ENCODE measurements at regions not wholly inside any gene's neighbourhood (a gene's known extent, or its start where the extent isn't known, plus 50 kb on each side); places are given as distances from the start of the nearest gene placed in this dataset.

DNA sequence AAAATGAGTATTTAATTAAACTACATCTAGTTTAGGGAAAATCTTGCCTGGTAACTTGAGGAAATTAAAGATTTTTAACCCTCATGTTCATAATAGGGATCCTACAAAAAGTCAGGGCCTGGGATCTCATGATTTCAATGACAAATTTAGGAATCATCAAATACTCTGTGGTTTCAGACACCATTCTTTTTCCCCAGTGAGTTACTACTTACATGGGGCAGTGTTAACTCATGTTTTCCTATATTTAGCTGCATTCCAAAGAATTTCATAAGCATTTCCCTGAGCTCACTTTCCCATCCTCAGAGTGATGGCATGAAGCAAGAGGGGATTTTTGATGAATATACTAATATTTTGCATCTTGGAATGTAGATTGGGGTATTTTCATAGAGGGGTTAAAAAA lies 321.7 kb downstream of the CENPW start:
- no peaks in the 10 kb centered on the region for H3K27me3 ChIP-seq
- DNase-seq: no peak
- intact Hi-C loops (cut with DNase I): no loop called here
- no peaks in the 10 kb centered on the region for H3K36me3 ChIP-seq
- TF ChIP-seq, protein P1, sequence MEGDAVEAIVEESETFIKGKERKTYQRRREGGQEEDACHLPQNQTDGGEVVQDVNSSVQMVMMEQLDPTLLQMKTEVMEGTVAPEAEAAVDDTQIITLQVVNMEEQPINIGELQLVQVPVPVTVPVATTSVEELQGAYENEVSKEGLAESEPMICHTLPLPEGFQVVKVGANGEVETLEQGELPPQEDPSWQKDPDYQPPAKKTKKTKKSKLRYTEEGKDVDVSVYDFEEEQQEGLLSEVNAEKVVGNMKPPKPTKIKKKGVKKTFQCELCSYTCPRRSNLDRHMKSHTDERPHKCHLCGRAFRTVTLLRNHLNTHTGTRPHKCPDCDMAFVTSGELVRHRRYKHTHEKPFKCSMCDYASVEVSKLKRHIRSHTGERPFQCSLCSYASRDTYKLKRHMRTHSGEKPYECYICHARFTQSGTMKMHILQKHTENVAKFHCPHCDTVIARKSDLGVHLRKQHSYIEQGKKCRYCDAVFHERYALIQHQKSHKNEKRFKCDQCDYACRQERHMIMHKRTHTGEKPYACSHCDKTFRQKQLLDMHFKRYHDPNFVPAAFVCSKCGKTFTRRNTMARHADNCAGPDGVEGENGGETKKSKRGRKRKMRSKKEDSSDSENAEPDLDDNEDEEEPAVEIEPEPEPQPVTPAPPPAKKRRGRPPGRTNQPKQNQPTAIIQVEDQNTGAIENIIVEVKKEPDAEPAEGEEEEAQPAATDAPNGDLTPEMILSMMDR (IDR thresholded peaks at IDR 0.05): no peak
- H3K4me1 ChIP-seq: no peaks in the 10 kb centered on the region
- H3K9me3 ChIP-seq: no peaks in the 10 kb centered on the region
- no peak for ATAC-seq
- H3K4me3 ChIP-seq: no peak overlapping the region
- no peak overlapping the region for H3K27ac ChIP-seq

DNA sequence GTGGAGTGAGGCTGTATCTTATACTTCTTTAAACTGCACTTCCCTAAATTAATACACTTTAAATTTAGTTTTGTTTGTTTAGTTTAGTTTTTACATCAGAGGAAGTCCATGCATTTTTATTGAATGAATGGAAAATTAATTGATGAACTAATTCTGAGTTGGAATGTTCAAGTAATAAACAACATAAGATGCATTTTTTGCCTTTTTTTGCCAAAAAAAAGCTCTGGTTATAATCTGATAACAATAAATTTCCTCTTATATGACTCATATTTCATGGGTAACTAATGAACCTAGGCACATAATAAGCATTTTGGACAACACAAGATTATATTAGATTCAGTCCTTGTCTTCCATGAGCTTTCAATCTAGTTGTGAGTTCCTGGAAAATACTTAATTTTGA lies 323.1 kb downstream of the CENPW start:
- no peaks in the 10 kb centered on the region for H3K9me3 ChIP-seq
- H3K27me3 ChIP-seq: no peaks in the 10 kb centered on the region
- ATAC-seq: no peak
- no peak for DNase-seq
- intact Hi-C loops (cut with DNase I): no loop called here
- no peak overlapping the region for H3K27ac ChIP-seq
- H3K4me3 ChIP-seq: no peak overlapping the region
- no peaks in the 10 kb centered on the region for H3K4me1 ChIP-seq
- H3K36me3 ChIP-seq: no peaks in the 10 kb centered on the region
- TF ChIP-seq, protein P1 (IDR thresholded peaks at IDR 0.05): no peak

DNA sequence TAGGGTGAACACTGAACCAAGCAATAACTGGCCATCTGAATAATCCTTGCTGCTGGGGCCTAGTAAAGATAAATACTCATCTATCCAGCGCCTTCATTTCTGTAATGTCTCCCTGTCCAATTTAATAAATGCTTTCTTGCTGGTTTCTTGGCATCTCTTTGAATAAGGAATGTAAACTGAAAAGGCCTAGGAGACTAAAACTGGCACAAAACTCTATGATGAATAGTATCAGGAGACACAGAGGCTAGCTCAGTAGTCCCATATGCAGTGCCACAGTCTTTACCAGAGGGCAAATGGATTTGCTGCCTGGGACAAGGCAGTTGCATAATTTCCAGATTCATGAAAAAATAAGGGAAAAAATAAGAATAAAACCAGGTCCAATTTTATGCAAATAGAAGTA lies 324.4 kb downstream of the CENPW start:
- 59 to 60% methylated on average over 1 of the region's 1 CpG for WGBS, 2 donors
- Histone ChIP-seq H3K27me3 (no peaks in the 10 kb centered on the region), H3K36me3 (no peaks in the 10 kb centered on the region), H3K4me3 (no peak overlapping the region), H3K9me3 (peaks cover 0 to 4% (median 0%) of the 10 kb centered on the region in 11 donors), H3K27ac (no peak overlapping the region), H3K4me1 (no peaks in the 10 kb centered on the region)
- TF ChIP-seq, protein P1 (IDR thresholded peaks at IDR 0.05): no peak
- intact Hi-C loops (cut with DNase I): no loop called here
- ATAC-seq: no peak
- DNase-seq: no peak

DNA sequence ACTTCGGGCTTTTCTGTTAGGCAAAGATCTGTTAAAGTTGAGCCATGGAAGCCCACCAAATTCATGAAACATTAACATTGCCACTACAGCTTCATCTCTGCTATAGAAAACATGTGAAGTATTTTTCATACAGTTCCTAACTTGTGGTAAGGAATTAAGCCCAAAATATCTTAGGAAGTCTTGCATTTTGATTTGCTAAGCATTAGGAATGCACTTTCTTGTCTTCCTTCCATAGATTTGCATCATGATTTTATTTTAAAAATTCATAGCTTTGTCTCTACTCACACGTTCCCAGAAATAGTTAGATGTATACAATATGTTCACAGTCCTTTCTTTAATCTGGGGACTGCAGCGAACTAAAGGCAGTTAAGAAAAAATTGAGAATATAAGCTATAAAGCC lies 325.6 kb downstream of the CENPW start:
- H3K9me3 ChIP-seq: peaks cover 0 to 14% (median 0%) of the 10 kb centered on the region in 11 donors
- H3K4me1 ChIP-seq: no peaks in the 10 kb centered on the region
- H3K36me3 ChIP-seq: no peaks in the 10 kb centered on the region
- ATAC-seq (no peak), DNase-seq (no peak)
- H3K27me3 ChIP-seq: no peaks in the 10 kb centered on the region
- 67 to 82% methylated on average over 3 of the region's 3 CpGs for WGBS, 2 donors
- no peak overlapping the region for H3K4me3 ChIP-seq
- TF ChIP-seq, protein P1 (IDR thresholded peaks at IDR 0.05): no peak
- no peak overlapping the region for H3K27ac ChIP-seq
- intact Hi-C loops (cut with DNase I): no loop called here

DNA sequence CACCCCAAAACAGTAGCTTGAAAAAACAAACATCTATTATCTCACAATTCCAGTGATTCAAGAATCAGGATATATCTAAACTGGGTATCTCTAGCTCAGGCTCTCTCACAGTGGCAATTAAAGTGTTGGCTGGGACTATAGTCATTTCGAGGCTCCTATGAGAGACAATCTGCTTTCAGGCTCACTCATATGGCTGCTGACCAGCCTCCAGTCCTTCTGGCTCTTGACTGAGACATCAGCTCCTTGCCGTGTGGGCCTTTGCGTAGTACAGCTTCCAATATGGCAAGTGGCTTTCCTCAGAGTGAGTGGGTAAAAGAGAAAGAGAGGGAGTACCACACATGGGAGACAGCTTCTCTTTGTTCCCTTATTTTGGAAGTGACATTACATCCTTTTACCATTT lies 327.2 kb downstream of the CENPW start:
- WGBS, 2 donors: 83 to 85% methylated on average over 3 of the region's 3 CpGs
- H3K27me3 ChIP-seq: no peaks in the 10 kb centered on the region
- H3K27ac ChIP-seq: no peak overlapping the region
- H3K4me1 ChIP-seq: no peaks in the 10 kb centered on the region
- TF ChIP-seq, protein P1 (IDR thresholded peaks at IDR 0.05): no peak
- ATAC-seq (no peak), DNase-seq (no peak)
- intact Hi-C loops (cut with DNase I): no loop called here
- H3K36me3 ChIP-seq: no peaks in the 10 kb centered on the region
- peaks cover 0 to 21% (median 4%) of the 10 kb centered on the region in 11 donors for H3K9me3 ChIP-seq
- H3K4me3 ChIP-seq: no peak overlapping the region

Data from heart right ventricle (tissue), 16 donors.